SK-N-SH (cell line): ENCODE measurements at regions not wholly inside any gene's neighbourhood (a gene's known extent, or its start where the extent isn't known, plus 50 kb on each side); places are given as distances from the start of the nearest gene placed in this dataset.

Experiments used
- EP300 ChIP-seq, 2 experiments: IDR thresholded peaks; 2 replicates each; pipeline versions ENCODE4 v1.4.0 to v1.6.1; 2012; ENCODE audit warnings: borderline replicate concordance in 1 of 2, low read depth in 1 of 2, low read length in 1 of 2
- YY1 ChIP-seq: IDR thresholded peaks from 2 replicates; pipeline ENCODE4 v1.4.0; 2012; ENCODE audit warnings: low read depth, mild to moderate bottlenecking

GRCh38 chr2:23321751-23322150 is 63.2 kb upstream of the KLHL29 start:
- TF ChIP-seq YY1 (no peak), EP300 (IDR thresholded peaks at IDR 0.05; ENCODE audit: borderline replicate concordance in 1 of 2, low read depth in 1 of 2, low read length in 1 of 2) (no peak)
